Ascending aorta (tissue), 2 donors: ENCODE measurements at regions not wholly inside any gene's neighbourhood (a gene's known extent, or its start where the extent isn't known, plus 50 kb on each side); places are given as distances from the start of the nearest gene placed in this dataset.

Source experiments
- DNase-seq, 2 donors: peaks; one replicate each; pipeline ENCODE4 v3.0.0-alpha.2; 2019; ENCODE audit warnings: low spot score in 2 of 2
- H3K27ac ChIP-seq, 2 donors: fragments of 200-600 bp; sonication (generic); one replicate each; pipeline ENCODE4 v1.5.1; 2016 to 2017; ENCODE audit warnings: mild to moderate bottlenecking in 1 of 2
- H3K27me3 ChIP-seq: fragments of 200-600 bp; sonication (generic); one replicate; pipeline ENCODE4 v1.5.1; 2017
- H3K36me3 ChIP-seq, 2 donors: fragments of 200-600 bp; sonication (generic); one replicate each; pipeline ENCODE4 v1.5.1; 2016
- H3K4me1 ChIP-seq, 2 donors: fragments of 200-600 bp; sonication (generic); one replicate each; pipeline ENCODE4 v1.5.1; 2016 to 2017; ENCODE audit warnings: mild to moderate bottlenecking in 1 of 2
- H3K4me3 ChIP-seq, 2 donors: fragments of 200-600 bp; sonication (generic); one replicate each; pipeline ENCODE4 v1.5.1; 2016 to 2017; ENCODE audit warnings: mild to moderate bottlenecking in 1 of 2
- H3K9me3 ChIP-seq, 2 donors: fragments of 200-600 bp; sonication (generic); one replicate each; pipeline ENCODE4 v1.5.1; 2016
- intact Hi-C: fragments of 100-400 bp; cut with DNase I; formaldehyde crosslinking; loops from one replicate; pipeline ENCODE4 v1.15.1; 2023
- TF ChIP-seq, protein P1 (sequence below), 3 experiments: fragments of 200-600 bp in 2 of 3; fragments of 450-650 bp in 1 of 3; sonication (generic) in 2 of 3; IDR thresholded peaks; one replicate each; pipeline ENCODE4 v1.5.1; 2016 to 2019; ENCODE audit warnings: antibody characterized with exemption in 3 of 3, mild to moderate bottlenecking in 1 of 3, moderate library complexity in 1 of 3

GRCh38 chr1:185562461-185563359 is 171.5 kb upstream of the HMCN1 start:
- no peak for DNase-seq
- H3K36me3 ChIP-seq: no peaks in the 10 kb centered on the region
- H3K4me3 ChIP-seq: no peak overlapping the region
- H3K9me3 ChIP-seq: no peaks in the 10 kb centered on the region
- no peaks in the 10 kb centered on the region for H3K4me1 ChIP-seq
- intact Hi-C loops: no loop called here
- H3K27ac ChIP-seq: no peak overlapping the region
- TF ChIP-seq, protein P1, sequence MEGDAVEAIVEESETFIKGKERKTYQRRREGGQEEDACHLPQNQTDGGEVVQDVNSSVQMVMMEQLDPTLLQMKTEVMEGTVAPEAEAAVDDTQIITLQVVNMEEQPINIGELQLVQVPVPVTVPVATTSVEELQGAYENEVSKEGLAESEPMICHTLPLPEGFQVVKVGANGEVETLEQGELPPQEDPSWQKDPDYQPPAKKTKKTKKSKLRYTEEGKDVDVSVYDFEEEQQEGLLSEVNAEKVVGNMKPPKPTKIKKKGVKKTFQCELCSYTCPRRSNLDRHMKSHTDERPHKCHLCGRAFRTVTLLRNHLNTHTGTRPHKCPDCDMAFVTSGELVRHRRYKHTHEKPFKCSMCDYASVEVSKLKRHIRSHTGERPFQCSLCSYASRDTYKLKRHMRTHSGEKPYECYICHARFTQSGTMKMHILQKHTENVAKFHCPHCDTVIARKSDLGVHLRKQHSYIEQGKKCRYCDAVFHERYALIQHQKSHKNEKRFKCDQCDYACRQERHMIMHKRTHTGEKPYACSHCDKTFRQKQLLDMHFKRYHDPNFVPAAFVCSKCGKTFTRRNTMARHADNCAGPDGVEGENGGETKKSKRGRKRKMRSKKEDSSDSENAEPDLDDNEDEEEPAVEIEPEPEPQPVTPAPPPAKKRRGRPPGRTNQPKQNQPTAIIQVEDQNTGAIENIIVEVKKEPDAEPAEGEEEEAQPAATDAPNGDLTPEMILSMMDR (IDR thresholded peaks at IDR 0.05): no peak
- H3K27me3 ChIP-seq: no peaks in the 10 kb centered on the region

- H3K27me3 ChIP-seq: no peaks in the 10 kb centered on the region
- intact Hi-C loops: no loop called here
- TF ChIP-seq, protein P1 (IDR thresholded peaks at IDR 0.05): no peak
Observed at GRCh38 chr1:185561629-185562028, 172.6 kb upstream of the HMCN1 start.

DNA sequence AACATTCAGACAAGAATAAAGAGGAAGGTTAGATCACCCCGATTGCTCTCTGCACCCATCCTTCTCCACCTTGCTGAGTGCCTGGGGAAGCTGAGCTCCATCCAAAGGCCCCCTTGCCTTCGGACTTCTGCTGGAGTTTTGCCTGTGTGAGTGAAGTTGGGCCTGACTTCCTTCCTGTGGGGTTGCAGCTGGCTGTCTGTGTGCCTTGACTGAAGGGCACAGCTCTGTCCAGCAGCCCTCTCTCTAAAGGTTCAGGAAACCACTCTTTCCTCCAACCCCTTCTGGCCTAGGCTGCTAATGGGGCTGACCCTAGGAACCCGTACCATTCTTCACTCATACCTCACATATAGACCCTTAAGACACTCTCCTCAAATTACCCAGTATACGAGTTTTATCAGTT is 173.4 kb upstream of the HMCN1 start:
- Histone ChIP-seq H3K4me1 (no peaks in the 10 kb centered on the region), H3K27ac (no peak overlapping the region)
- intact Hi-C loops: no loop called here

More at GRCh38 chr1:185561629-185562028, 172.6 kb upstream of the HMCN1 start:
- no peaks in the 10 kb centered on the region for H3K4me1 ChIP-seq
- H3K9me3 ChIP-seq: no peaks in the 10 kb centered on the region
- H3K36me3 ChIP-seq: no peaks in the 10 kb centered on the region
- H3K27ac ChIP-seq: no peak overlapping the region
- no peak for DNase-seq
- H3K4me3 ChIP-seq: no peak overlapping the region

DNA sequence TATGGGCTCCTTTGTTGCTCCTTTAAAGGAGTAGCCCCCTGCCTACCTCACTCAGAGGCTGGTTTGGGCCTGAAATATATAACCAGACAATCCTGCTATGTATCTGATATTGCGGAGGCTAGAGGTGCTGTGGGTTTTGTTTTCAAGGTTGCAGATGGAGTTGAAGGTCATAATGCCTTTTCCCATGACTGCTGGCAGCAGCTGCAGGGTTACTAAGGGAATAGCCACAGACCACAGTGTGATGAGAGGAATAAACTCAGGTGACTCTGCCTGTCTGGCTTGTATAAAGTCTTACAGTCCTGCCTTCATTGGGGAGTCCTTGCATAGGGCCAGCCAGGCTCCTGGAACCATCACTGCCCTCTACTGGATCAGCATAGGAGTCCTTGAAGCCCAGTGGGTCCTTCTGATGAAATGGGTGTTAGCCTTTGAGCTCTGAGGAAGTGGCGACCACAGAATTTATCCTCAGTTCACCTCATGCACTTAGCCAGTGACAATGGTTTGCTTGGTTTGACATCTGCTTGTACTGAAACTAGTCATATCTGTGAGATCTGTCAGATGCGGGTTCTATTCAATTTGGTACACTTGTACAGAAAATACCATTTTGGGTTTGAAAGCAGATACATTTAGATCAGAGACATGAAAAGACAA is 174.4 kb upstream of the HMCN1 start:
- peak in 1 of 2 donors; percentile 65 for DNase-seq
- H3K4me1 ChIP-seq: no peaks in the 10 kb centered on the region
- TF ChIP-seq, protein P1 (IDR thresholded peaks at IDR 0.05): peak in 1 of 3 experiments; percentile 4
- no peaks in the 10 kb centered on the region for H3K9me3 ChIP-seq
- no peaks in the 10 kb centered on the region for H3K27me3 ChIP-seq
- no peaks in the 10 kb centered on the region for H3K36me3 ChIP-seq
- no peak overlapping the region for H3K4me3 ChIP-seq
- no peak overlapping the region for H3K27ac ChIP-seq
- intact Hi-C loops: no loop called here

More for the DNA sequence above, 173.4 kb upstream of the HMCN1 start:
- TF ChIP-seq, protein P1 (IDR thresholded peaks at IDR 0.05): no peak
- Histone ChIP-seq H3K27me3 (no peaks in the 10 kb centered on the region), H3K9me3 (no peaks in the 10 kb centered on the region), H3K4me3 (no peak overlapping the region), H3K36me3 (no peaks in the 10 kb centered on the region)
- no peak for DNase-seq

DNA sequence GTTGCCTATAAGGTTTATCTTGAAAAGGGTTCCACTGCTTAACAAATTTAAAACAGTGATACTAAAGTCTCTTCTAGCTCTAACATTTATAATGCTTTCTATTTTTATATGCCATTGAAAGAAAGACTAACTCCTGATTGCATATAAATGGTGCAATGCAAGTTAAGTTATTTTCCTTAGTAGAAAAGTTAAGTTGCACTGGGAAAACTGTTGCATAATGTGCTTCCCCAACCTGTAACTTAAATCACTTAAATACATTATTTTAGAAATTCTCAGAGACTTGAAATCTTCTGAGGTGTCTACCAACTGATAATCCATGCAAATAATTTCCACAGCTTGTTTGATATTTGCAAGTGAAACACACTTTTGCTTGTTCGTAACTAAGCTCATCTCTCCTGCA is 175.0 kb upstream of the HMCN1 start:
- H3K36me3 ChIP-seq: no peaks in the 10 kb centered on the region
- DNase-seq: no peak
- H3K4me1 ChIP-seq: no peaks in the 10 kb centered on the region
- no peak overlapping the region for H3K27ac ChIP-seq
- intact Hi-C loops: no loop called here
- TF ChIP-seq, protein P1 (IDR thresholded peaks at IDR 0.05): no peak
- no peaks in the 10 kb centered on the region for H3K27me3 ChIP-seq
- no peaks in the 10 kb centered on the region for H3K9me3 ChIP-seq
- H3K4me3 ChIP-seq: no peak overlapping the region
